Peyer's patch (tissue), 4 donors: ENCODE measurements at regions not wholly inside any gene's neighbourhood (a gene's known extent, or its start where the extent isn't known, plus 50 kb on each side); places are given as distances from the start of the nearest gene placed in this dataset.

Experiments used
- CTCF ChIP-seq, 6 experiments: fragments of 450-650 bp in 4 of 6; fragments of 200-600 bp in 2 of 6; sonication (generic) in 1 of 6; IDR thresholded peaks; one replicate each; pipeline ENCODE4 v1.5.1; 2017 to 2019; ENCODE audit warnings: antibody characterized with exemption in 6 of 6, mild to moderate bottlenecking in 3 of 6, moderate library complexity in 1 of 6
- POLR2A ChIP-seq, 2 donors: fragments of 450-650 bp; IDR thresholded peaks; one replicate each; pipeline ENCODE4 v1.5.1; 2017; ENCODE audit warnings: antibody characterized with exemption in 2 of 2, mild to moderate bottlenecking in 2 of 2, moderate library complexity in 2 of 2

GRCh38 chr6:74826263-74826662 lies 379.6 kb downstream of the COL12A1 start:
- no peak for TF ChIP-seq CTCF (IDR thresholded peaks at IDR 0.05)
- no peak for TF ChIP-seq POLR2A (IDR thresholded peaks at IDR 0.05)
